Inflammatory macrophage treated with lipopolysaccharide for 1 hour (primary cell): ENCODE measurements at regions not wholly inside any gene's neighbourhood (a gene's known extent, or its start where the extent isn't known, plus 50 kb on each side); places are given as distances from the start of the nearest gene placed in this dataset.
A peak's percentile ranks its signal among the peaks of the same experiment; 100 is the strongest.

ENCODE experiments used
- DNase-seq, 2 donors: peaks; one replicate each; pipeline ENCODE4 v3.0.0-alpha.2; 2020 to 2022

- no peak for DNase-seq
These were observed 349.0 kb upstream of the GATB start for GRCh38 chr4:152109531-152110509.

- no peak for DNase-seq
These were observed 347.1 kb upstream of the GATB start for GRCh38 chr4:152107736-152108500.

- DNase-seq = no peak
These were observed 346.0 kb upstream of the GATB start for GRCh38 chr4:152106781-152107321.

GRCh38 chr4:152106113-152106763, 345.4 kb upstream of the GATB start:
- DNase-seq = peak; percentile 88 to 90

- no peak for DNase-seq
These were observed 344.1 kb upstream of the GATB start for GRCh38 chr4:152104901-152105357.

GRCh38 chr4:152104356-152104755, 343.5 kb upstream of the GATB start:
- no peak for DNase-seq

- no peak for DNase-seq
These were observed 342.5 kb upstream of the GATB start for GRCh38 chr4:152103181-152103901.

- no peak for DNase-seq
These were observed 341.7 kb upstream of the GATB start for GRCh38 chr4:152102436-152103000.

- no peak for DNase-seq
These were observed 341.0 kb upstream of the GATB start for GRCh38 chr4:152101556-152102435.

- no peak for DNase-seq
These were observed 339.8 kb upstream of the GATB start for GRCh38 chr4:152100379-152101201.

- no peak for DNase-seq
These were observed 339.2 kb upstream of the GATB start for GRCh38 chr4:152099981-152100378.

- DNase-seq = no peak
These were observed 338.7 kb upstream of the GATB start for GRCh38 chr4:152099555-152099954.

GRCh38 chr4:152099061-152099425, 338.2 kb upstream of the GATB start:
- no peak for DNase-seq

- no peak for DNase-seq
These were observed 337.7 kb upstream of the GATB start for GRCh38 chr4:152098365-152099060.

- no peak for DNase-seq
These were observed 336.6 kb upstream of the GATB start for GRCh38 chr4:152097371-152097770.

GRCh38 chr4:152095701-152096070, 334.9 kb upstream of the GATB start:
- no peak for DNase-seq

GRCh38 chr4:152094970-152095700, 334.3 kb upstream of the GATB start:
- DNase-seq = no peak

GRCh38 chr4:152091405-152091804, 330.6 kb upstream of the GATB start:
- DNase-seq = no peak

GRCh38 chr4:152090543-152090942, 329.7 kb upstream of the GATB start:
- no peak for DNase-seq
